Vagina (tissue), 2 donors: ENCODE measurements at regions not wholly inside any gene's neighbourhood (a gene's known extent, or its start where the extent isn't known, plus 50 kb on each side); places are given as distances from the start of the nearest gene placed in this dataset.

Source experiments
- DNase-seq, 2 donors: peaks; one replicate each; pipeline ENCODE4 v3.0.0-alpha.2; 2017; ENCODE audit errors: extremely low spot score in 2 of 2
- H3K27ac ChIP-seq: fragments of 200-600 bp; sonication (generic); one replicate; pipeline ENCODE4 v1.5.1; 2019
- H3K27me3 ChIP-seq: fragments of 200-600 bp; sonication (generic); one replicate; pipeline ENCODE4 v1.5.1; 2019
- H3K36me3 ChIP-seq, 2 donors: fragments of 200-600 bp; sonication (generic); one replicate each; pipeline ENCODE4 v1.5.1; 2017 to 2019
- H3K4me1 ChIP-seq: fragments of 200-600 bp; sonication (generic); one replicate; pipeline ENCODE4 v1.5.1; 2019
- H3K4me3 ChIP-seq, 2 donors: fragments of 200-600 bp; sonication (generic); 1 replicate in 1 of 2; 2 replicates in 1 of 2; pipeline ENCODE4 v1.5.1; 2016 to 2019
- H3K9me3 ChIP-seq: fragments of 200-600 bp; sonication (generic); one replicate; pipeline ENCODE4 v1.5.1; 2019
- POLR2A ChIP-seq, 2 donors: fragments of 450-650 bp; IDR thresholded peaks; one replicate each; pipeline ENCODE4 v1.6.1; 2017; ENCODE audit warnings: antibody characterized with exemption in 2 of 2, mild to moderate bottlenecking in 2 of 2, moderate library complexity in 2 of 2
- POLR2AphosphoS5 ChIP-seq, 2 donors: sonication (generic); formaldehyde crosslinking; IDR thresholded peaks; one replicate each; pipeline ENCODE4 v1.9.0; 2017; ENCODE audit warnings: antibody characterized with exemption in 2 of 2, mild to moderate bottlenecking in 2 of 2, low read depth in 1 of 2; ENCODE audit not compliant: insufficient read depth in 1 of 2
- intact Hi-C: fragments of 100-400 bp; cut with DNase I; formaldehyde crosslinking; loops from one replicate; pipeline ENCODE4 v1.15.1; 2023
- TF ChIP-seq, protein P1 (sequence below), 3 experiments: fragments of 450-650 bp in 2 of 3; fragments of 200-600 bp in 1 of 3; sonication (generic) in 1 of 3; IDR thresholded peaks; one replicate each; pipeline ENCODE4 v1.5.1; 2017 to 2019; ENCODE audit warnings: antibody characterized with exemption in 3 of 3, mild to moderate bottlenecking in 2 of 3, moderate library complexity in 2 of 3

DNA sequence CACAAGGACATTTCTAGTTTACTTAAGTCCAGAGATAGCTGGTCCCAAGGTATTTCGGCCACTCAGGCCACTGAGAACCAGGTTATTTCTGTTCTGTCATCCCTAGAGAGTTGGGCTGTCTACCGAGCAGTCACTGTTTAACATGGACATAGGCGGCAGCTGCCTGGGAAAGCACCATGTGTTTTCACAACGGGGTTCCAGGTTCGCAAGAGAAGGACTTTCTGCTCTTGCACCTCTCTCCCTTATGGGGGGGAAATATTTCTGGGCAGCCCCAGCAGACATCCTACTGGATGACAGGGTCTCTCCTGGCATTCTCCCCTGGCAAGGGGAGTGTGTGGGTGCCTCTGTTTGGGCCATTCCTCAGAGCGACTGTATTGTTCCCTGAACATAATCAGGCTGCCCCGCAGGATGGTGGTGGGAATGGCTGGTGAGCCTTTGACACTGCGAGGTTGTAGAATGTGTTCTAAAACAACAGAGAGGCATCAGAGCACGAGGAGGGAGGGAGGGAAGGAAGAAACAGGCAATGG lies 64.4 kb upstream of the DUSP22 start:
- no peaks in the 10 kb centered on the region for H3K36me3 ChIP-seq
- TF ChIP-seq POLR2A (IDR thresholded peaks at IDR 0.05) (no peak), POLR2AphosphoS5 (IDR thresholded peaks at IDR 0.05; ENCODE audit: insufficient read depth in 1 of 2, low read depth in 1 of 2) (no peak)
- TF ChIP-seq, protein P1, sequence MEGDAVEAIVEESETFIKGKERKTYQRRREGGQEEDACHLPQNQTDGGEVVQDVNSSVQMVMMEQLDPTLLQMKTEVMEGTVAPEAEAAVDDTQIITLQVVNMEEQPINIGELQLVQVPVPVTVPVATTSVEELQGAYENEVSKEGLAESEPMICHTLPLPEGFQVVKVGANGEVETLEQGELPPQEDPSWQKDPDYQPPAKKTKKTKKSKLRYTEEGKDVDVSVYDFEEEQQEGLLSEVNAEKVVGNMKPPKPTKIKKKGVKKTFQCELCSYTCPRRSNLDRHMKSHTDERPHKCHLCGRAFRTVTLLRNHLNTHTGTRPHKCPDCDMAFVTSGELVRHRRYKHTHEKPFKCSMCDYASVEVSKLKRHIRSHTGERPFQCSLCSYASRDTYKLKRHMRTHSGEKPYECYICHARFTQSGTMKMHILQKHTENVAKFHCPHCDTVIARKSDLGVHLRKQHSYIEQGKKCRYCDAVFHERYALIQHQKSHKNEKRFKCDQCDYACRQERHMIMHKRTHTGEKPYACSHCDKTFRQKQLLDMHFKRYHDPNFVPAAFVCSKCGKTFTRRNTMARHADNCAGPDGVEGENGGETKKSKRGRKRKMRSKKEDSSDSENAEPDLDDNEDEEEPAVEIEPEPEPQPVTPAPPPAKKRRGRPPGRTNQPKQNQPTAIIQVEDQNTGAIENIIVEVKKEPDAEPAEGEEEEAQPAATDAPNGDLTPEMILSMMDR (IDR thresholded peaks at IDR 0.05): no peak
- no peak overlapping the region for H3K4me3 ChIP-seq
- H3K9me3 ChIP-seq: no peaks in the 10 kb centered on the region
- H3K4me1 ChIP-seq: peaks cover 8% of the 10 kb centered on the region
- no peak overlapping the region for H3K27ac ChIP-seq
- intact Hi-C loops: no loop called here
- peak in 1 of 2 donors; percentile 42 for DNase-seq
- no peaks in the 10 kb centered on the region for H3K27me3 ChIP-seq

DNA sequence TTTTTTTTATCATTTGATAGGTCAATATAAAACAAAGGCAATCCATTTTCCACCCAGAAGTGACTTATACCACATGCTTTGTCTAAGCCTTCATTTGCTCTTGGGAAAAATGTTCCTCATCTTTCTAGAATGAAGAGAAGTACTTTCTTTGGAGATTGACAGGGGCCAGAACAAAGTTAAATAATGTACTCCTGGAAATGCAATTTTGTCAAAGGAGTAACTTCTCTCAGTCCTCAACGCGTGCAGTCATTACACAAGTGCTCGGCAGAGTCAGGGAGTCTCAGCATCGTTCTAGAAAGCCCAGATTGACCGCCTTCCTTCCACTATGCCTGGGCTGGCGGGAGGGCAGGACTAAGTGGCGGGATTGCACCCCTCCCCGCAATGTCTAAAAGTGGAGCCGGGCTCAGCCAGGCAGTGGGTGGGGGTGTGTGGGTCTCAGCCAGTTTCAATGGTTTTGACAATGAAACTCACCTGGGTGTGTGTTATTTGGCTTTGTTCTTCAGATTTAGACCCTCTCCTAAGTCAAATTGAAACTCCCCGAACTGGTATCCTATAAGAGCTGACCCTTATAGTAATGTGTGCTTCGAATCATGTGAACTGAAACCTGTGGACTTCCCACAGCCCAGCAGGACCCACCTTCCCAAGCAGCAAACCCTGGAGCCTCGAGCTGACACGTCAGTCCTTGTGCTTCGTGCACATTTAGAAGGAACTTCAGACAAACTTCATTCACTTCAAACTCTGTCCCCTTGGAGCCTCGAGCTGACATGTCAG lies 63.2 kb upstream of the DUSP22 start:
- no peak overlapping the region for H3K4me3 ChIP-seq
- no peak for TF ChIP-seq POLR2A (IDR thresholded peaks at IDR 0.05)
- no peak for TF ChIP-seq POLR2AphosphoS5 (IDR thresholded peaks at IDR 0.05; ENCODE audit: insufficient read depth in 1 of 2, low read depth in 1 of 2)
- TF ChIP-seq, protein P1 (IDR thresholded peaks at IDR 0.05): no peak
- no peaks in the 10 kb centered on the region for H3K27me3 ChIP-seq
- no peaks in the 10 kb centered on the region for H3K9me3 ChIP-seq
- H3K36me3 ChIP-seq: no peaks in the 10 kb centered on the region
- H3K4me1 ChIP-seq: peaks cover 8% of the 10 kb centered on the region
- DNase-seq: no peak
- intact Hi-C loops: no loop called here
- H3K27ac ChIP-seq: no peak overlapping the region

DNA sequence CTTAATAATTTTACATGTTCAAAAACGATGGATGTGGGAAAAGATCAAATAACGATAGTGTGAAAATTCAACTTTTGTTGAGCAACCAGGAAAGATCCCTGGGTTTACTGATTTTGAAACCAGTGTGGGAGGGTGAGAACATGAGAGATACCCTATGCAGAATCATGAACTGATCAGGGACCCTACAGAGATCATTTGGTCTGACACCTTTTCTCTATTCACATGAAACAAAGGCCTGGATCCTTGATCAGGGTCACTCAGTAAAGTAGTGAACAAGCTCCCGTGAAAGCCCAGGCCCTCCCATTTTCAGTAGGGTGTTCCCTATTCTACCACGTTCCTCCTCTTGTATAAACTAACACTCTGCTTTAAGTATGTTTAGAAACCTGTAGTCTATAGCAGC lies 60.5 kb upstream of the DUSP22 start:
- no peak for TF ChIP-seq POLR2AphosphoS5 (IDR thresholded peaks at IDR 0.05; ENCODE audit: insufficient read depth in 1 of 2, low read depth in 1 of 2)
- TF ChIP-seq, protein P1 (IDR thresholded peaks at IDR 0.05): no peak
- no peak for TF ChIP-seq POLR2A (IDR thresholded peaks at IDR 0.05)
- Histone ChIP-seq H3K4me3 (no peak overlapping the region), H3K4me1 (no peaks in the 10 kb centered on the region), H3K27ac (no peak overlapping the region), H3K9me3 (no peaks in the 10 kb centered on the region), H3K36me3 (no peaks in the 10 kb centered on the region), H3K27me3 (no peaks in the 10 kb centered on the region)
- no peak for DNase-seq
- intact Hi-C loops: no loop called here

DNA sequence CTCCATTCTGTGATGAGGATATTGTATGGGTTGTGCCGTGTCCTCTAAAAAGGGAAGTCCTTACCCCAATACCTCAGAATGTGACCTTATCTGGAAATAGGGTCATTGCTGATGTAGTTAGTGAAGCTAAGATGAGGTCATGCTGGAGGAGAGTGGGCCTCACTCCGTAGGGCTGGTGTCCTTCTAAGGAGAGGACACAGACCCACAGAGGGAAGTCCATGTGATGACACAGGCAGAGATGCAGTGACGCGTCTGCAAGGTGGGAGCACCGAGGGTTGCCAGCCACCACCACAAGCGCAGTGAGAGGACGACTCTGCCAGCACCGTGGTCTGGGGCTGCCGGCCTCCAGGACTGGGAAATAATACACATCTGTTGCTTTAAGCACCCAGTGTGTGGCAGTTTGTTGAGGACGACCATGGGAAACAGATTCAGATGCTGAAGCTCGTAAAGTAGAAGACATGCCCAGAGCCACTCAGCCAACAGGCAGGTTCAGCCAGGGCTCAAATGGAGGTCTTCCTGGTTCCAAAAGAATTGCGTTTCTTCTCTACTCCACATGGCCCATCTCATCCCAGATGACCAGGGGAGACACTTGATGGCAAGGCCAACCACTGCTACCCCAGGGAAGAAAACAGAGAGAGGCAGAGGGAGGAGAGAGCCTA lies 59.2 kb upstream of the DUSP22 start:
- H3K4me3 ChIP-seq: no peak overlapping the region
- H3K36me3 ChIP-seq: no peaks in the 10 kb centered on the region
- H3K9me3 ChIP-seq: no peaks in the 10 kb centered on the region
- no peaks in the 10 kb centered on the region for H3K4me1 ChIP-seq
- no peak overlapping the region for H3K27ac ChIP-seq
- no peaks in the 10 kb centered on the region for H3K27me3 ChIP-seq
- TF ChIP-seq, protein P1 (IDR thresholded peaks at IDR 0.05): no peak
- peak in 1 of 2 donors; percentile 72 for DNase-seq
- intact Hi-C loops: no loop called here
